OCI-LY3 (cell line): ENCODE measurements at regions not wholly inside any gene's neighbourhood (a gene's known extent, or its start where the extent isn't known, plus 50 kb on each side); places are given as distances from the start of the nearest gene placed in this dataset.

Source experiments
- EZH2phosphoT487 ChIP-seq: fragments of 200-600 bp; shearing (Covaris generic); IDR thresholded peaks from 2 replicates; pipeline ENCODE4 v1.6.1; 2018; ENCODE audit warnings: antibody characterized with exemption, mixed run types, low read depth
- TF ChIP-seq, protein P1 (sequence below): fragments of 200-600, 300-600 bp; sonication (generic); IDR thresholded peaks from 2 replicates; pipeline ENCODE4 v1.5.1; 2014; ENCODE audit warnings: antibody characterized with exemption, low read length, low read depth

DNA sequence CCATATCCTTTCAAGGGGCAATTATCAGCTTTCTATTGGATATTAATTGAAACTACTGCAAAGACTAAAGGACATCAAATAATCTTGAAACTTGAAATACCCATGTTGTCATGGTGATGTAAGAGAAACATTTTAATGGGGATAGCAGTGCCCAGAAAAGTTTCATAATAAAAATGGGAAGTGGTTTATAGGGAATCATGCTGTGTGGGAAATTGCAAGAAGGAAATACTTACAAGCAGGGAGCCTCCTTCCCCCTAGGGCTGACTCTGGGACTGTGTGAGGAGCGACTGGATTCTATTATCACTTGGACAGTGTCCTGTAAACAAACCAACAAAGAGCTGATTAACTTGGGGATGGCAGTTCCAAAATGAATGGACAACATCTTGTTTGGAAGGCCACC, 1393.1 kb upstream of the GOT2 start:
- TF ChIP-seq, protein P1, sequence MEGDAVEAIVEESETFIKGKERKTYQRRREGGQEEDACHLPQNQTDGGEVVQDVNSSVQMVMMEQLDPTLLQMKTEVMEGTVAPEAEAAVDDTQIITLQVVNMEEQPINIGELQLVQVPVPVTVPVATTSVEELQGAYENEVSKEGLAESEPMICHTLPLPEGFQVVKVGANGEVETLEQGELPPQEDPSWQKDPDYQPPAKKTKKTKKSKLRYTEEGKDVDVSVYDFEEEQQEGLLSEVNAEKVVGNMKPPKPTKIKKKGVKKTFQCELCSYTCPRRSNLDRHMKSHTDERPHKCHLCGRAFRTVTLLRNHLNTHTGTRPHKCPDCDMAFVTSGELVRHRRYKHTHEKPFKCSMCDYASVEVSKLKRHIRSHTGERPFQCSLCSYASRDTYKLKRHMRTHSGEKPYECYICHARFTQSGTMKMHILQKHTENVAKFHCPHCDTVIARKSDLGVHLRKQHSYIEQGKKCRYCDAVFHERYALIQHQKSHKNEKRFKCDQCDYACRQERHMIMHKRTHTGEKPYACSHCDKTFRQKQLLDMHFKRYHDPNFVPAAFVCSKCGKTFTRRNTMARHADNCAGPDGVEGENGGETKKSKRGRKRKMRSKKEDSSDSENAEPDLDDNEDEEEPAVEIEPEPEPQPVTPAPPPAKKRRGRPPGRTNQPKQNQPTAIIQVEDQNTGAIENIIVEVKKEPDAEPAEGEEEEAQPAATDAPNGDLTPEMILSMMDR, result no peak
- TF ChIP-seq EZH2phosphoT487, result no peak
